Myocyte (in vitro differentiated cells): ENCODE measurements at regions not wholly inside any gene's neighbourhood (a gene's known extent, or its start where the extent isn't known, plus 50 kb on each side); places are given as distances from the start of the nearest gene placed in this dataset.

ENCODE experiments used
- DNase-seq: peaks from one replicate; pipeline ENCODE4 v3.0.0-alpha.2; 2012; ENCODE audit warnings: low read depth

- DNase-seq: no peak
Measured at GRCh38 chr4:24070117-24070516, 180.3 kb upstream of the PPARGC1A start.

- peak; percentile 97 for DNase-seq
Measured at GRCh38 chr4:24067367-24068193, 177.7 kb upstream of the PPARGC1A start.

GRCh38 chr4:24065974-24066373, 176.1 kb upstream of the PPARGC1A start:
- DNase-seq: no peak

- DNase-seq: no peak
Measured at GRCh38 chr4:24063731-24064130, 173.9 kb upstream of the PPARGC1A start.

- no peak for DNase-seq
Measured at GRCh38 chr4:24060932-24061331, 171.1 kb upstream of the PPARGC1A start.

- DNase-seq: no peak
Measured at GRCh38 chr4:24059839-24060238, 170.0 kb upstream of the PPARGC1A start.

GRCh38 chr4:24057915-24058559, 168.2 kb upstream of the PPARGC1A start:
- no peak for DNase-seq

GRCh38 chr4:24056289-24056688, 166.4 kb upstream of the PPARGC1A start:
- DNase-seq: no peak

- DNase-seq: no peak
Measured at GRCh38 chr4:24055623-24056022, 165.8 kb upstream of the PPARGC1A start.

GRCh38 chr4:24054910-24055309, 165.1 kb upstream of the PPARGC1A start:
- DNase-seq: peak; percentile 24

- peak; percentile 41 for DNase-seq
Measured at GRCh38 chr4:24053934-24054333, 164.1 kb upstream of the PPARGC1A start.

GRCh38 chr4:24044610-24045589, 155.1 kb upstream of the PPARGC1A start:
- DNase-seq: no peak

GRCh38 chr4:24042094-24042493, 152.2 kb upstream of the PPARGC1A start:
- DNase-seq: no peak

- no peak for DNase-seq
Measured at GRCh38 chr4:24040811-24041210, 151.0 kb upstream of the PPARGC1A start.

- DNase-seq: no peak
Measured at GRCh38 chr4:24033626-24034025, 143.8 kb upstream of the PPARGC1A start.

- peak; percentile 92 for DNase-seq
Measured at GRCh38 chr4:24032371-24032989, 142.6 kb upstream of the PPARGC1A start.

GRCh38 chr4:24026596-24026995, 136.7 kb upstream of the PPARGC1A start:
- no peak for DNase-seq

- no peak for DNase-seq
Measured at GRCh38 chr4:24024605-24025004, 134.8 kb upstream of the PPARGC1A start.

GRCh38 chr4:24024157-24024556, 134.3 kb upstream of the PPARGC1A start:
- no peak for DNase-seq

- DNase-seq: no peak
Measured at GRCh38 chr4:24015782-24016181, 125.9 kb upstream of the PPARGC1A start.
